ENCODE measurements at regions not wholly inside any gene's neighbourhood (a gene's known extent, or its start where the extent isn't known, plus 50 kb on each side); places are given as distances from the start of the nearest gene placed in this dataset.

DNA sequence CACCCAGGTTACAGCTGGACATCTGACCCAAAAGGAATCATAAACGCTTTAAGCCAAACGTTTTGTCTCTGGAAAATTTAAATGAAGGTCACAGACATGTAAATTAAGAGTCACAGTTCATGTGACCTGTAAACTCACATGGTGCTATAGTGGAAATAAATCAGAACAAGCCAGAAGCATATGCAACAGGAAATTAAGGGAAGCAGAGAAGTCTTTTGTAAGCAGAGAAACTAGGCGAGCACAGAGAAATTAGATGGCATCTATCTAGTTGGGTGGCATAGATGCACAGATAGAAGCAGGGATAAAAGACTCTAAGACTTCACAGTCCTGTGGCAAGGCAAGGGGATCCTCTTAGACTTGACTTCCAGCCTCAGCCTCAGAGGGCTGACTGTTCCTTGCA, 264.8 kb downstream of the GASK1B start:
- no peaks in the 10 kb centered on the region for H3K36me3 ChIP-seq (ENCODE audit: control insufficient read depth in 4 of 4, insufficient read depth in 4 of 4, low read length in 3 of 4)
- H3K27me3 ChIP-seq (replicated peaks in 2 of 5; ENCODE audit: control insufficient read depth in 4 of 5, insufficient read depth in 5 of 5, low read length in 4 of 5): no peaks in the 10 kb centered on the region
- CTCF ChIA-PET: no interaction called here
- H3K4me1 ChIP-seq (ENCODE audit: control extremely low read depth in 1 of 4, control insufficient read depth in 4 of 4, insufficient read depth in 4 of 4, low read length in 3 of 4): no peaks in the 10 kb centered on the region
- DNase-seq: no peak
- no peak overlapping the region for H3K27ac ChIP-seq (ENCODE audit: insufficient read depth in 1 of 2, low read depth in 1 of 2, low read length in 2 of 2, poor library complexity in 1 of 2, severe bottlenecking in 2 of 2)
- WGBS (ENCODE audit: insufficient coverage): 92% methylated on average over 3 of the region's 3 CpGs
- H3K9me3 ChIP-seq (ENCODE audit: control extremely low read depth in 1 of 5, control insufficient read depth in 4 of 5, insufficient read depth in 2 of 5, low read depth in 1 of 5, low read length in 4 of 5): no peaks in the 10 kb centered on the region
- POLR2A ChIA-PET: no interaction called here
- H3K4me3 ChIP-seq (ENCODE audit: control insufficient read depth in 1 of 7, extremely low read depth in 1 of 7, insufficient read depth in 4 of 7, low read depth in 2 of 7, low read length in 6 of 7): no peak overlapping the region

DNA sequence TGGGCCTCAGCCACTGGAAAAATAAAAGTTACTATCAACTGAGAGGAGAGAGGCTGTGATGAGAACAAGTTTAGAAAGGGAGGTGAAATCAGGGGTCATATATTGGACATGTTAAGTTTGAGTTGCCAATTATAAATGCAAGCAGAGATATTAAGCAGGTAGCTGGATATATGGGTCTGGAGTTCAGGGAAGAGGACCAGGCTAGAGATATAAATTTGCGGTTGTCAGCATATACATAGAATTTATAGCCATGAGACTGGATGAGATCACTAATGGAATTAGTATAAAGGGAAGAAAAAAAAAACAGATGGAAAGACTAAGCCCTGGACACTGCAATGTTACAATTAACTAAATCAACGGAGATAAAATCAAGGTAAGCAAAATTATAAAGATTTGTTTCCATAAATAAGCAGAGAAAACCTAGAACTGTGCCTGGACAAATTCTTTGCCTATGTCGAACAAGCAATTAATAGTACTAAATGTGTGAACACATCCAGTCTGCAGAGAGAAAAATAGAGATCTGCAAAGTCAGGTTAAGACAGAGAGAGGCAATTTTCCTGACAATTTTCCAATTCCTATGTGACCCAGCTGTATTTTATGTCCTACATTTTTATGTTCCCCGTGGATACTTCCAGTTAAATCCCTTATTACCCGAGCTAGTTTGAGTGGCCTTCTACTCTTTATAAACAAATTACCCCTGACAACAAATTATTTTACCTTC, 265.4 kb downstream of the GASK1B start:
- Histone ChIP-seq H3K4me3 (ENCODE audit: control insufficient read depth in 1 of 7, extremely low read depth in 1 of 7, insufficient read depth in 4 of 7, low read depth in 2 of 7, low read length in 6 of 7) (no peak overlapping the region), H3K36me3 (ENCODE audit: control insufficient read depth in 4 of 4, insufficient read depth in 4 of 4, low read length in 3 of 4) (no peaks in the 10 kb centered on the region), H3K4me1 (ENCODE audit: control extremely low read depth in 1 of 4, control insufficient read depth in 4 of 4, insufficient read depth in 4 of 4, low read length in 3 of 4) (no peaks in the 10 kb centered on the region), H3K27me3 (replicated peaks in 2 of 5; ENCODE audit: control insufficient read depth in 4 of 5, insufficient read depth in 5 of 5, low read length in 4 of 5) (no peaks in the 10 kb centered on the region), H3K27ac (ENCODE audit: insufficient read depth in 1 of 2, low read depth in 1 of 2, low read length in 2 of 2, poor library complexity in 1 of 2, severe bottlenecking in 2 of 2) (no peak overlapping the region), H3K9me3 (ENCODE audit: control extremely low read depth in 1 of 5, control insufficient read depth in 4 of 5, insufficient read depth in 2 of 5, low read depth in 1 of 5, low read length in 4 of 5) (no peaks in the 10 kb centered on the region)
- CTCF ChIA-PET: no interaction called here
- DNase-seq: no peak
- 100% methylated on average over 3 of the region's 5 CpGs for WGBS (ENCODE audit: insufficient coverage)
- POLR2A ChIA-PET: no interaction called here

DNA sequence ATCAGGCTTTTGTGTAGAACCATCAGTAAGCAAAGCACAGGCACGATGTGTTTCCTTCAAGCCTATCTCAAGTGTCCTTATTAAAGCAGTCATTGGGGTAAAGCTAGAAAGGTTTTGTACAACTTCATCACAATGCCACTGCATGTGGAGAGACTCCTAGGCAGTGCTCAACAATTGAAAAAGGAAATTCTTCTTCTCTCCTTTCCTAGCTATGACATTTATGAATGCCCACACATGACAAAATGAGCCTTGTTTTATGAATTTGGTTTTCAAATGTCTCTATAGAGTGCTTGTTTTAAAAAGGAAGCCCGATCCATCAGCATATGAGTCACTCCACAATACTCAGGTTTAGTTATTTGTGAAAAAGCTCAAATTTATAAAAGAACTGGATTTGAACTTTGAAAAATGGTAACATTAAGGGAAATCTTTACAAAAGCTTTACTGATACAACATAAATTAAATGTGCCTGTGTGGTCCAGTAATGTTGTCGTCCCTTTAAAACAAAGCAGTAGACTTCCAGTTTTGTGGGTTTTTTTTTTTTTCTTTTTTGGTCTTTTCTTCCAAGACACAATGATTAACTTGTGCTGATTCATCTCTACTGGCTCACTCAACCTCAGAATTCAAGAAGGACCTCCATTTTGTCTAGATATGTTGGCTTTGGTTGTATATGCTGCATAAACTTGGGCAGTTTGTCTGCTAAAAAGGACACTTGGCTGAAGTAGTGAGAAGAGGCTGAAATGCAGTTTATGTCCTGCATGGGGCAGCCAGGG, 273.8 kb downstream of the GASK1B start:
- POLR2A ChIA-PET: no interaction called here
- Histone ChIP-seq H3K9me3 (ENCODE audit: control extremely low read depth in 1 of 5, control insufficient read depth in 4 of 5, insufficient read depth in 2 of 5, low read depth in 1 of 5, low read length in 4 of 5) (no peaks in the 10 kb centered on the region), H3K36me3 (ENCODE audit: control insufficient read depth in 4 of 4, insufficient read depth in 4 of 4, low read length in 3 of 4) (no peaks in the 10 kb centered on the region), H3K4me3 (ENCODE audit: control insufficient read depth in 1 of 7, extremely low read depth in 1 of 7, insufficient read depth in 4 of 7, low read depth in 2 of 7, low read length in 6 of 7) (no peak overlapping the region), H3K4me1 (ENCODE audit: control extremely low read depth in 1 of 4, control insufficient read depth in 4 of 4, insufficient read depth in 4 of 4, low read length in 3 of 4) (no peaks in the 10 kb centered on the region), H3K27ac (ENCODE audit: insufficient read depth in 1 of 2, low read depth in 1 of 2, low read length in 2 of 2, poor library complexity in 1 of 2, severe bottlenecking in 2 of 2) (no peak overlapping the region), H3K27me3 (replicated peaks in 2 of 5; ENCODE audit: control insufficient read depth in 4 of 5, insufficient read depth in 5 of 5, low read length in 4 of 5) (no peaks in the 10 kb centered on the region)
- no peak for DNase-seq
- 91% methylated on average over 1 of the region's 3 CpGs for WGBS (ENCODE audit: insufficient coverage)
- CTCF ChIA-PET: interaction anchor here (1.2 kb wide), 1 partner anchor 59 kb away, joined by 3 read pairs; no protein-coding TSS in a partner anchor

DNA sequence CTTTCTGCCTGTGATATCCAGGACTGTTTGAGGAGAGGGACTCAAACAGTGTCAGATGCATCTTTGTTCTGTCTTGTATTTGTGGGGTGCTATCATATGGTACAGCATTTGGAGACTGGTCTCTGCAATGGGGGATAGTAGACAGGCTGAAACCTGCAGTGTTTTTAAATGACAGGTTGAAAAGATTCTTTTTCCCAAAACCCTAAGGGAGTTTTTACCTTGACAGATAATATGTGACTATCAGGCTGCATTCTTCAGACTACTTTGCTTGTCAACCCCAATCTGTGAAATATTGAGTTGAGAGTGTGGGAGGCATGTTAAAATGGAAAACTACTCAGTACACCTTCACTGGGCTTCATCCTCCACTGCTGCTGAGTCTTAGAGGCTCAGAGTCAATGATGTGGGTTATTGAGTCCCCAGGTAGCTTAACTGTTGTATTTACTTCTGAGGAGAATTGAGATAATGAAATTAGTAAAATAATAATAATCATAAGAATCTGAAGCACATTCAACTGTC, 274.9 kb downstream of the GASK1B start:
- ChIA-PET CTCF (no interaction called here), POLR2A (no interaction called here)
- no peaks in the 10 kb centered on the region for H3K27me3 ChIP-seq (replicated peaks in 2 of 5; ENCODE audit: control insufficient read depth in 4 of 5, insufficient read depth in 5 of 5, low read length in 4 of 5)
- H3K9me3 ChIP-seq (ENCODE audit: control extremely low read depth in 1 of 5, control insufficient read depth in 4 of 5, insufficient read depth in 2 of 5, low read depth in 1 of 5, low read length in 4 of 5): no peaks in the 10 kb centered on the region
- no peaks in the 10 kb centered on the region for H3K4me1 ChIP-seq (ENCODE audit: control extremely low read depth in 1 of 4, control insufficient read depth in 4 of 4, insufficient read depth in 4 of 4, low read length in 3 of 4)
- no peak overlapping the region for H3K27ac ChIP-seq (ENCODE audit: insufficient read depth in 1 of 2, low read depth in 1 of 2, low read length in 2 of 2, poor library complexity in 1 of 2, severe bottlenecking in 2 of 2)
- no peak overlapping the region for H3K4me3 ChIP-seq (ENCODE audit: control insufficient read depth in 1 of 7, extremely low read depth in 1 of 7, insufficient read depth in 4 of 7, low read depth in 2 of 7, low read length in 6 of 7)
- no peaks in the 10 kb centered on the region for H3K36me3 ChIP-seq (ENCODE audit: control insufficient read depth in 4 of 4, insufficient read depth in 4 of 4, low read length in 3 of 4)
- no peak for DNase-seq

DNA sequence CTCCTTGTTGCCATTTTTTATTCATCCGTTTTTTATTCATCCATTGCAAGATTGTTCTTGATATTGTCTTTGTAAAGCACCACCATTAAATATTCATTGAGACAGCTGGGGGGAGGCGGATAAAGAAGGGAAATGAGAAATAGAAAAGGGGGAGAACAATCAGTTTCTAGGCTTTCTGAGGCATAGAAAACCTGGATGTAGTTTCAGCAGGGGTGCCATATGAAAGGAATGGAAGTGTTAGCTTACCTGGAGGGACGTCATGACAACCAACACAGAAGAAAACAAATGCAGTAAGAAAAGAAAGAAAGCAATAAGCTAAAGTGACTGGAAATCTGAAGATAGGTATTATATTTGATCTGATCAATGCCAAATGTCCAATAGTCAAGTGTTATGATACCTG, 276.1 kb downstream of the GASK1B start:
- ChIA-PET CTCF (no interaction called here), POLR2A (no interaction called here)
- Histone ChIP-seq H3K4me3 (ENCODE audit: control insufficient read depth in 1 of 7, extremely low read depth in 1 of 7, insufficient read depth in 4 of 7, low read depth in 2 of 7, low read length in 6 of 7) (no peak overlapping the region), H3K27ac (ENCODE audit: insufficient read depth in 1 of 2, low read depth in 1 of 2, low read length in 2 of 2, poor library complexity in 1 of 2, severe bottlenecking in 2 of 2) (no peak overlapping the region), H3K27me3 (replicated peaks in 2 of 5; ENCODE audit: control insufficient read depth in 4 of 5, insufficient read depth in 5 of 5, low read length in 4 of 5) (no peaks in the 10 kb centered on the region), H3K9me3 (ENCODE audit: control extremely low read depth in 1 of 5, control insufficient read depth in 4 of 5, insufficient read depth in 2 of 5, low read depth in 1 of 5, low read length in 4 of 5) (no peaks in the 10 kb centered on the region), H3K36me3 (ENCODE audit: control insufficient read depth in 4 of 4, insufficient read depth in 4 of 4, low read length in 3 of 4) (no peaks in the 10 kb centered on the region), H3K4me1 (ENCODE audit: control extremely low read depth in 1 of 4, control insufficient read depth in 4 of 4, insufficient read depth in 4 of 4, low read length in 3 of 4) (no peaks in the 10 kb centered on the region)
- no CpG with 5 or more reads among the region's 3 CpGs for WGBS (ENCODE audit: insufficient coverage)
- no peak for DNase-seq

DNA sequence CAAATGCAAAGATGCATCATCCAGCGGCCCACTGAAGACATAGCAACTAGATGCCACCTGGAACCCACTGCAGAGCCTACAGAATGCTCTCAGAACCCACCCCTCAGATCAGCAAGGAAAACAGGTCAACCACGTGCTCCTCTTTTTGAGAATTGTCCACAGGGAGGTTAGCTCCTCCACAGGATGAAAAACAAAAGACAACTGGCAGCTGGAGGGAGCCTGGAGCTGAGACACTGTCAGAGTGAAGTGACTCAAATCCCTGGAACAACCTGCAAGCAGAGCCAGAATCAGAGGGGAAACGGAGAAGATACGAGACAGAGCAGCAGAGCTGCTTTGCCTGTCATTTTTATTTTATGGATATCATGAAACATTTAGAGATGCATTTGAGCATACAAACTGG, 277.6 kb downstream of the GASK1B start:
- CTCF ChIA-PET: interaction anchor here (1.2 kb wide), 1 partner anchor 14 kb away, joined by 3 read pairs; no protein-coding TSS in a partner anchor
- POLR2A ChIA-PET: no interaction called here
- Histone ChIP-seq H3K9me3 (ENCODE audit: control extremely low read depth in 1 of 5, control insufficient read depth in 4 of 5, insufficient read depth in 2 of 5, low read depth in 1 of 5, low read length in 4 of 5) (no peaks in the 10 kb centered on the region), H3K36me3 (ENCODE audit: control insufficient read depth in 4 of 4, insufficient read depth in 4 of 4, low read length in 3 of 4) (no peaks in the 10 kb centered on the region), H3K27me3 (replicated peaks in 2 of 5; ENCODE audit: control insufficient read depth in 4 of 5, insufficient read depth in 5 of 5, low read length in 4 of 5) (no peaks in the 10 kb centered on the region), H3K4me1 (ENCODE audit: control extremely low read depth in 1 of 4, control insufficient read depth in 4 of 4, insufficient read depth in 4 of 4, low read length in 3 of 4) (no peaks in the 10 kb centered on the region), H3K4me3 (ENCODE audit: control insufficient read depth in 1 of 7, extremely low read depth in 1 of 7, insufficient read depth in 4 of 7, low read depth in 2 of 7, low read length in 6 of 7) (no peak overlapping the region), H3K27ac (ENCODE audit: insufficient read depth in 1 of 2, low read depth in 1 of 2, low read length in 2 of 2, poor library complexity in 1 of 2, severe bottlenecking in 2 of 2) (no peak overlapping the region)
- WGBS (ENCODE audit: insufficient coverage): 94% methylated on average over 4 of the region's 4 CpGs
- no peak for DNase-seq

DNA sequence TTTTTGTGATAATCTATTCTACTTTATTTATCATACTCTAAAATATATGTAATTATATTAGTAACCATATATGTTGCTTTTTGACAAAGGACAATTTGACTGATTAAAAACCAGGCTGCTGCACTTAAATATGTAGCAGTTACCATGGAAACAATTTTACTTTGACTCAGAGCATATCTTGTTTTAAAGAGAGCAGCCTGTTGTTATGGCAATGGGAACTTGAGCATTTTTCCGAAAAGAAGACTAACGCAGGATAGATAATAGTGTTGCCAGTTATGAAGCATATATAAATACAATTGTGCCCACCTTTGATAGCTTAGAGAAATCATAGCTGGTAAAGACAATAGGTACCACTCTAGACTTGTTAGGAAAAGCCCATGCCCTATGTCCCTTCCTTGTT, 283.0 kb downstream of the GASK1B start:
- no peak overlapping the region for H3K4me3 ChIP-seq (ENCODE audit: control insufficient read depth in 1 of 7, extremely low read depth in 1 of 7, insufficient read depth in 4 of 7, low read depth in 2 of 7, low read length in 6 of 7)
- DNase-seq: no peak
- no CpG with 5 or more reads among the region's 2 CpGs for WGBS (ENCODE audit: insufficient coverage)
- H3K4me1 ChIP-seq (ENCODE audit: control extremely low read depth in 1 of 4, control insufficient read depth in 4 of 4, insufficient read depth in 4 of 4, low read length in 3 of 4): no peaks in the 10 kb centered on the region
- CTCF ChIA-PET: no interaction called here
- H3K27me3 ChIP-seq (replicated peaks in 2 of 5; ENCODE audit: control insufficient read depth in 4 of 5, insufficient read depth in 5 of 5, low read length in 4 of 5): no peaks in the 10 kb centered on the region
- POLR2A ChIA-PET: no interaction called here
- no peaks in the 10 kb centered on the region for H3K9me3 ChIP-seq (ENCODE audit: control extremely low read depth in 1 of 5, control insufficient read depth in 4 of 5, insufficient read depth in 2 of 5, low read depth in 1 of 5, low read length in 4 of 5)
- H3K36me3 ChIP-seq (ENCODE audit: control insufficient read depth in 4 of 4, insufficient read depth in 4 of 4, low read length in 3 of 4): no peaks in the 10 kb centered on the region
- H3K27ac ChIP-seq (ENCODE audit: insufficient read depth in 1 of 2, low read depth in 1 of 2, low read length in 2 of 2, poor library complexity in 1 of 2, severe bottlenecking in 2 of 2): no peak overlapping the region

Data from common myeloid progenitor, CD34-positive (primary cell).